Activated T-cell treated with anti-CD3 and anti-CD28 coated beads, Interleukin-2, amount 50 U/mL, for 24 hours (primary cell): ENCODE measurements at regions not wholly inside any gene's neighbourhood (a gene's known extent, or its start where the extent isn't known, plus 50 kb on each side); places are given as distances from the start of the nearest gene placed in this dataset.

Experiments
- DNase-seq: peaks from one replicate; pipeline ENCODE4 v3.0.0-alpha.2; 2020
- H3K27ac Mint-ChIP-seq: 2 replicates; pipeline ENCODE4 v1.8.0; 2020; ENCODE audit warnings: mild to moderate bottlenecking, mixed read lengths
- H3K27me3 Mint-ChIP-seq: 2 replicates; pipeline ENCODE4 v1.8.0; 2020; ENCODE audit warnings: mixed read lengths
- H3K36me3 Mint-ChIP-seq: 2 replicates; pipeline ENCODE4 v1.8.0; 2020; ENCODE audit warnings: low read depth, mixed read lengths
- H3K4me1 Mint-ChIP-seq: 2 replicates; pipeline ENCODE4 v1.8.0; 2020; ENCODE audit warnings: low read depth, mixed read lengths
- H3K4me3 Mint-ChIP-seq: 2 replicates; pipeline ENCODE4 v1.8.0; 2020; ENCODE audit warnings: mild to moderate bottlenecking, moderate library complexity, mixed read lengths
- H3K9me3 Mint-ChIP-seq: 2 replicates; pipeline ENCODE4 v1.8.0; 2020; ENCODE audit warnings: mixed read lengths

DNA sequence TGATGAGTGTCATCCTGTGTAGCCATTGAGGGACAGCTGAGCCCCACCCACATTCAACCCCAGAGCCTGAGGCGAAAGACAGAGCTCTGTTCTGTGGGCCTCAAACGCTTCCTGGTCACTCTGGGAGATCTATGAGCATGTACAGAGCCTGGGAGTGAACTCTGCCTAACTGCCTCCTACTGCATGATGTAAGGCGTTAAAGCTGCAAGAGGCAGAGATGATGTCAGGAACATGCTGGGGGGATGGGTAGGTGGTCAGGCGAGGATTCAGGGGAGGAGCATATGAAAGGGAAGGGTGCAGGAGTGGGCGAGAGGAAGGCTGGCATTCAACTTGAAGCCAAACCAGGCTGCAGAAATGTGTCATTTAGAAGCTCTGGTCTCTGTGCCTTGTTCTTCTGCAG is 181.0 kb downstream of the TFCP2L1 start:
- H3K27ac Mint-ChIP-seq: no peak overlapping the region
- H3K4me1 Mint-ChIP-seq: no peaks in the 10 kb centered on the region
- peaks cover 14% of the 10 kb centered on the region for H3K27me3 Mint-ChIP-seq
- no peak for DNase-seq
- no peaks in the 10 kb centered on the region for H3K9me3 Mint-ChIP-seq
- no peaks in the 10 kb centered on the region for H3K36me3 Mint-ChIP-seq
- no peak overlapping the region for H3K4me3 Mint-ChIP-seq

DNA sequence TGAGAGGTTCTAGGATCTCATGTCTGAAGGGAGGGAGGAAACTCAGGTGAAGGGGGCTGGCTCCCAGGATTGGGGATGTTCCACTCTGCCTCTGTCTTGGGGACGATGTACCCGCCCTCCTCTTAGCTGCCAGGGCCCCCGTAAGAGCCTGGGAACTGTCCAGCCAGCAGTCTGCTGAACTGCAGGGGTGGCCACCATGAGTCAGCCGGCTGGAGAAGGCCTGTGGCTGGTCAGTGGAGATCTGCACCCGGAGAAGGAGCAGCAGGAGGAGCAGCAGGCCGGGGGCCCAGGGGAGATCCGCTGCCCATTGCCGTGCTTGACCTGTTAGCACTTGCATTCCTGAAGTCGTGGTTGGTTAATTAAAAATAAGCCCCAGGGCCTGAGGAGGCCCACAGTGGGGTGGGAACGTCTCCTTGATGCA is 180.3 kb downstream of the TFCP2L1 start:
- Mint-ChIP-seq H3K4me1 (no peaks in the 10 kb centered on the region), H3K27me3 (peaks cover 11% of the 10 kb centered on the region), H3K4me3 (no peak overlapping the region), H3K27ac (no peak overlapping the region), H3K36me3 (no peaks in the 10 kb centered on the region), H3K9me3 (no peaks in the 10 kb centered on the region)
- no peak for DNase-seq

DNA sequence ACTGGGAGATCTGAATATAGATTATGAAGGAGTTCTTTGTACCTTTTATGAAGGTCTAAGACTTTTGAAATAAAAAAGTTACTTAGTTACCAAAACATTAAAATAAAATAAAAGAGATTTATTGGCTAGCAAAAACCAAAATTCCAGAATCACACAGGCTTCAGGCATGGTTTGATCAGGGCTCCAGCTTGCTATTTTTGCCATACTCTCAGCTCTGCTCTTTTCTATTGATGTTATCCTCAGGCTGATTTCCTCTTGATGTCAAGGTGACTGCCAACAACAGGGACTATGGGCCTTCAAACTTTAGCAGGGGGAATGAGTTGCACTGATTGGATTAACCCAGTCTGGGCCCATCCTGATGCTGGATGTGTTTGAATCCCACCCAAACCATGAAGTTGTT is 174.1 kb downstream of the TFCP2L1 start:
- Mint-ChIP-seq H3K4me3 (no peak overlapping the region), H3K27me3 (no peaks in the 10 kb centered on the region), H3K4me1 (no peaks in the 10 kb centered on the region), H3K27ac (no peak overlapping the region), H3K36me3 (no peaks in the 10 kb centered on the region), H3K9me3 (no peaks in the 10 kb centered on the region)
- no peak for DNase-seq

DNA sequence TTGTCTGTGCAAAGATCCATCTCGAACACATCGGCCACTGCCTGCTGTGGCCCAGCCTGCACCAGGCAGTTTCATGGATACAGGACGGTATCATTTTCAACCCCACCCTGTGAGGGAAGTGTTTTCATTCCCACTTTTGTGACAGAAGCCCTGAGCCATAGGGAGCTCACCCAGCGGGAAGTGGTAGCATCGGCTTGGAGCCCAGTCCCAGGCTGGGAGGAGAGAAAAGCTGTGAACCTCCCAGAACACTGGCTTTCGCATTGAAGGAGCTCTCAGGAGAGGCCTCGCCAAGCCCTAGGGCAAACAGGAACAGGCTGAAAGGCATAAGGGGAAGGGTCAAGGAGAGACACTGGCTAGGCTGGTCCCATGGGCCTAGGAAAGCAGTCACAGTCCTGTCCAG is 166.1 kb downstream of the TFCP2L1 start:
- H3K4me1 Mint-ChIP-seq: no peaks in the 10 kb centered on the region
- DNase-seq: no peak
- H3K36me3 Mint-ChIP-seq: no peaks in the 10 kb centered on the region
- H3K9me3 Mint-ChIP-seq: no peaks in the 10 kb centered on the region
- no peak overlapping the region for H3K27ac Mint-ChIP-seq
- H3K27me3 Mint-ChIP-seq: no peaks in the 10 kb centered on the region
- no peak overlapping the region for H3K4me3 Mint-ChIP-seq

DNA sequence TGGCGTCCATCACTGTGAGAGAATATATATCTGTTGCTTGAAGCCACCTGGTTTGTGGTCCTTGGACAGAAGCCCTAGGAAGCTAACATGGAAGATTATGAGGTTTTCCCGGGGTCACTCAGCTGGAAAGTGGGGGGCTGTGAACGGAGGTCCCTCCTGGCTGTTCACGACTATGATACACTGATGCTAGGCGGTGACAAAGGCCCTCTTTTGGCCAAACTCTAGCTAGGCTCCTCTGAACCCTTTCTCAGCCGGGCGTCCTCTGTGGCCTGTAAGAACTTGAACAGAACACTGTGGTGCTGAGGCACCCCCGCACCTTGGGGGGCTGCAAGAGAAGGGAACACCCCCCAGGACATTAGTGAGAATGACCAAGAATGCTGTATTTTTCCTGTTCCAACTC is 164.6 kb downstream of the TFCP2L1 start:
- no peaks in the 10 kb centered on the region for H3K36me3 Mint-ChIP-seq
- no peaks in the 10 kb centered on the region for H3K9me3 Mint-ChIP-seq
- no peaks in the 10 kb centered on the region for H3K27me3 Mint-ChIP-seq
- H3K4me3 Mint-ChIP-seq: no peak overlapping the region
- no peak for DNase-seq
- H3K4me1 Mint-ChIP-seq: no peaks in the 10 kb centered on the region
- H3K27ac Mint-ChIP-seq: no peak overlapping the region

DNA sequence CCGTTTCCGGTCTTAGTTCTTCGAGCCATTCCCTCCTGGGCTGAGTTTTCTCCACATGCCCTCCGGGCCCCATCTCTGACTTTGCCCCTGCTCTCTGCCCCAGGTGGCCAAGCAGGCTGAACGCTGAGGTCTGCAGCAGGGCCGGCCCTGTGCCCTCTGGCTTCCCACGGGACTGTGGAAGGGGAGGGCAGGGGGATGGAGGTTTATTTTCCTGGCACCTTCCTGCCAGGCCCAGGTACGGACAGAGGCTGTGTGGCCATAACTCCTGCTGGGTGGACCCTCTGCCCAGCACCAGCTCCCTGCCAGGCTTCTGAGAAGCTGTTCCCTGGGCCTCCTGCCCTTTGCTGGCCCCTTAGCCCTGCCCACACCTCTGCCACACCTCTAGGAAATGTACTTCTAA is 164.0 kb downstream of the TFCP2L1 start:
- no peak overlapping the region for H3K27ac Mint-ChIP-seq
- no peak overlapping the region for H3K4me3 Mint-ChIP-seq
- DNase-seq: no peak
- H3K9me3 Mint-ChIP-seq: no peaks in the 10 kb centered on the region
- no peaks in the 10 kb centered on the region for H3K36me3 Mint-ChIP-seq
- no peaks in the 10 kb centered on the region for H3K4me1 Mint-ChIP-seq
- H3K27me3 Mint-ChIP-seq: no peaks in the 10 kb centered on the region

DNA sequence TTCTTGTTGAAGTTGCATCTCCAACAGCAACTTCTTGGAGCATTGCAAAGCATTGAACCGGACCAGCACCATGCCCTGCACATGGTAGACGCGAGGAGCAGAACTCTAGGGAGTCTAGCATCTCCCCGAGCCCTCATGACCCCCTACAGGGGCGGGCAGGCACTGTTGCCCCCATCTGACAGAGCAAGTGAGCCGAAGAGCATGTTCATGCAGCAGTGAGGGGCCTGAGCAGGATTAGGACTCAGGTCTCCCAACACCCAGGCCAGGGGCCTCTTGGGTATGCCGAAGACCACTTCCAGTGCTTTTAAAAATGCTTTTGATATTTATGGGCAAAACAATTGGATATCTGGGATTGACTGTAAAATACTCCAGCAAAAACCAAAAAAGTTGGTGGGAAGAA is 163.3 kb downstream of the TFCP2L1 start:
- no peak overlapping the region for H3K4me3 Mint-ChIP-seq
- no peak overlapping the region for H3K27ac Mint-ChIP-seq
- no peaks in the 10 kb centered on the region for H3K36me3 Mint-ChIP-seq
- no peaks in the 10 kb centered on the region for H3K27me3 Mint-ChIP-seq
- H3K9me3 Mint-ChIP-seq: no peaks in the 10 kb centered on the region
- no peak for DNase-seq
- H3K4me1 Mint-ChIP-seq: no peaks in the 10 kb centered on the region

DNA sequence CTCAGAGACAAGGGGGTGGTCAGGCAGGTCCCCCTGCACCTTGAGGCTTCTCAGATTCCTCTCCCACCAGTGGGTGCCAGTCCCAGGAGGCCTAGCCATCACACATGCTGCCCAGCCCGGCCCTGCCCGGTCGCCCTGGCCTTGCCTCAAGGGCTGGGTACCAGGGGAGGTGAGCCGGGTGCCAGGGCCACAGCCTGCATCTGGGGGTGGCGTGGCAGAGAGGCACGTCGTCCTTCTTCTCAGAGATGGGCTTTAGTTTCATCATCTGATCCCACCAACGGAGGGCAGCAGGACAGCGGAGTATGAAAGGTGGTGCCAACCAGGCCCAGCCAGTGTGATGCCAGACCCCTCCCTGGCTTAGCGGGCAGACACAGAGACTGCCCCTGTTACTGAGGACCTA is 161.7 kb downstream of the TFCP2L1 start:
- no peaks in the 10 kb centered on the region for H3K36me3 Mint-ChIP-seq
- H3K27ac Mint-ChIP-seq: no peak overlapping the region
- no peak for DNase-seq
- no peaks in the 10 kb centered on the region for H3K9me3 Mint-ChIP-seq
- no peaks in the 10 kb centered on the region for H3K4me1 Mint-ChIP-seq
- no peaks in the 10 kb centered on the region for H3K27me3 Mint-ChIP-seq
- no peak overlapping the region for H3K4me3 Mint-ChIP-seq

DNA sequence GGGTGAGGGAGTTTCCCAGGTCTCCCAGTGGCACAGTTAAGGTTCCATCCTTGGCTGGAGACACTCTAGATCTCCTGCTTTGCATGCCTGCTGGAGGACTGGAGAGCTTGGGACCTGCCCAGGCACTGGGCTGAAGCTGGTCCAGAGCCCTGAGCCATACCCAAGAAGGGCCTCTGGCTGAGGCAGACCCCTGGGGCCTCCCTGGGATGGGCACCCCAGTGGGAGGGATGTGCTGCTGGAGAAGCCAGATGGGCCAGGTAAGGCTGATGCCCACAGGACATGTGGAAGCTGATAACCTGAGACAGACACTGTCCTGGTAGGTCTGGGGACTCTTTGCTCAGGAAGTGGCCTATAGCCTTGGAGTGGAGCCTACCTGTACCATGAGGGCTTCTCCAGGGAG is 160.7 kb downstream of the TFCP2L1 start:
- no peak overlapping the region for H3K4me3 Mint-ChIP-seq
- H3K4me1 Mint-ChIP-seq: no peaks in the 10 kb centered on the region
- no peaks in the 10 kb centered on the region for H3K9me3 Mint-ChIP-seq
- no peak for DNase-seq
- no peaks in the 10 kb centered on the region for H3K36me3 Mint-ChIP-seq
- H3K27me3 Mint-ChIP-seq: no peaks in the 10 kb centered on the region
- no peak overlapping the region for H3K27ac Mint-ChIP-seq

DNA sequence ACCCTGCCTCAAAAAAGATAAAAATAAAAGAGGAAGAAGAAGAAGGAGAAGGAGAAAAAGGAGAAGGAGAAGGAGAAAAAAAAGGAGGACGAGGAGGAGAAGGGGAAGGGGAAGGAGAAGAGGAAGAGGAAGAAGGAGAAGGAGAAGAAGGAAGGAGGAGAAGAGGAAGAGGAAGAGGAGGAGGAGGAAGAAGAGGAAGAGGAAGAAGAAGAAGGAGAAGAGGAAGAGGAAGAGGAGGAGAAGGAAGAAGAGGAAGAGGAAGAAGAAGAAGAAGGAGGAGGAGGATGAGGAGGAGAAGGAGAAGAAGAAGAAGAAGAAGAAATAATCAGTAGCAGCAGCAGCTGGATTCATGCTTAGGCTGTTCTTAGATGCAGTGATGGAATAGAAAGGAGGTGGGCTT is 159.7 kb downstream of the TFCP2L1 start:
- Mint-ChIP-seq H3K27me3 (no peaks in the 10 kb centered on the region), H3K9me3 (no peaks in the 10 kb centered on the region), H3K27ac (no peak overlapping the region), H3K36me3 (no peaks in the 10 kb centered on the region), H3K4me3 (no peak overlapping the region), H3K4me1 (no peaks in the 10 kb centered on the region)
- DNase-seq: no peak

DNA sequence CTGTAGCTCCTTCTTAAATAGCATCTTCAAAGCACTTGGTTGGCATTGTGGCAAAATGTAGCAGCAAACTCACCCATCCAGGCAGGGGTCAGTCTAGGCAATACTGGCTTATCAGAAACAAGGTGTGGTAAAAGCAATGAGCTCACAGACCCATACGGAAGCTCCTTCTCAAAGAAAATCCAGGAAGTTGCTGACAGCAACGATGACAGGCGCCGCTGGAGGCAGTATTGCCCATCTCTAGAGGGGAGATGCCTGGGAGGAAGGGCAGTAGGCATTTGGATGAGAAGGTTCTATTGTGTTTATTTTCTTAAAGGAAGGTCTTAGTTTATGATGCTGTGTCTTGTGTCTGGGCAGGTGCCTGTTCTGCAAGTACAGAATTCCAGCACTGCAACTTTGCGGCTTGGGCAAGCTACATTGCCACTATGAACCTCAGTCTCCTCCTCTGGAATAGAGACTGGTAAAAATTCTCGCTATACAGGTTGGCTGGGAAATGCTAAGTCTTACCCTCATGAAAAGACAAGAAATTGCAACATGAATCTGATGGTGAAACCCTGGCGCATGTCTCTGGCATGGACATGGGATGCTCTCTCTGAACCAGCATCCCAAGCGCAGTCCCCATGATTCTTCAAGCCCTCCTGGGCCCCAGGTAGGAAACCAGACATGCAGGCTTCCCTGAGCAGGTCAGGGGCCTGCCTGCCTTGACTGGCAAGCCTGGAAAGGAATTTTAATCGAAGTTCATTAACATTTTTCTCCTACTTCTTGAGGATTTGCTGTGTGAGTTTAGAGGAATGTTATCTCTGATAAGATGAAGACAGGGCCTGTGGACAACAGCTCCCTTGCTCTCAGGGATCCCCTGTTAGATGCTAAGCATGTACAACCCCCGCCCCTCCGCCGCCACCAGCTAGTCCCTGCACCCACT is 156.0 kb downstream of the TFCP2L1 start:
- no peak for DNase-seq
- no peaks in the 10 kb centered on the region for H3K36me3 Mint-ChIP-seq
- H3K4me1 Mint-ChIP-seq: no peaks in the 10 kb centered on the region
- H3K27me3 Mint-ChIP-seq: no peaks in the 10 kb centered on the region
- H3K4me3 Mint-ChIP-seq: no peak overlapping the region
- no peaks in the 10 kb centered on the region for H3K9me3 Mint-ChIP-seq
- no peak overlapping the region for H3K27ac Mint-ChIP-seq

DNA sequence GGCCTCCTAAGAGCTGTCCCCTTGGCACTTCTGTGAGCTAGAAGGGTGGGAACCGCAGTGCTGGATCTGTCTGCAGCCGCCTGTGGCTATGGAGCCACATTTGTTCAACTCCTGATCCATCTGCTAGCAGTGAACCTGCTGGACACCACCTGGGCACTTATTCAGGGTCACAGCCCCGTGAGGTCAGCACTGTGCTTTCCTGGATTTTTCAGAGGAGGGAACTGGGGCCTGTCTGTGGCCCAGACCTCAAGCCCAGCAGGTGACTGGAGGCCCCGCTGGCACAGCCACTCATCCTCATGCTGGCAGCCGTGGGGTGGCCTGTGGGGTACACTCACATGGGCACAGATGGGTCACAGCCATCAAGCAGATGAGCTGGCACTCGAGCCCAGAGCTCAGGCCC is 155.3 kb downstream of the TFCP2L1 start:
- H3K9me3 Mint-ChIP-seq: no peaks in the 10 kb centered on the region
- H3K4me3 Mint-ChIP-seq: no peak overlapping the region
- DNase-seq: no peak
- no peaks in the 10 kb centered on the region for H3K36me3 Mint-ChIP-seq
- H3K4me1 Mint-ChIP-seq: no peaks in the 10 kb centered on the region
- no peaks in the 10 kb centered on the region for H3K27me3 Mint-ChIP-seq
- H3K27ac Mint-ChIP-seq: no peak overlapping the region

DNA sequence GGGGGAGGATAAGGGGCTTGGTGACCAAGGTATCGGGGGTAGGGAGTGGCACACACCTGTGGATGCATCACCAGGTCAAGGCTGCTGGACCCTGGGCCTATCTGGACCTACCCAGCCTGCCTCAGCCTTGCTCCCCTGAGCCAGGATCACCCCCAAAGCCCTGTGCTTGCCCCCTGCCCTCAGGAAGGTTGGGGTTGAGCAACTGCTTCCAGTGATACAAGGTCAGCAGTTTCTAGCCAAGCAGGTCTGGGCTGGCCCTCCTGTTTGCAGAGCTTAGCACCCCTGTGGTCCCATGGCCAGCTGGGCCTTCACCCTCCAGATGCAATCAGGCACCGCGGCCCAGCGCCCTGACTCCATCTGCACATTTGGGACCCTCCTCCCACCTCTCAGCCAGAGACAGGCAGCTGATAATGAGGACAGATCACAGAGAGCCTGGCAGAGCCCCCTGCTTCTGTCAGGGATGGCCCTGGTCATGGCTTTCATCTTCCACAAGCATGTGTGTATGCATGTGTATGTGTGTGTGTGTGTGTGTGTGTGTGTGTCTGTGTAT is 154.6 kb downstream of the TFCP2L1 start:
- H3K4me3 Mint-ChIP-seq: no peak overlapping the region
- no peak for DNase-seq
- H3K4me1 Mint-ChIP-seq: no peaks in the 10 kb centered on the region
- no peak overlapping the region for H3K27ac Mint-ChIP-seq
- no peaks in the 10 kb centered on the region for H3K36me3 Mint-ChIP-seq
- H3K27me3 Mint-ChIP-seq: no peaks in the 10 kb centered on the region
- no peaks in the 10 kb centered on the region for H3K9me3 Mint-ChIP-seq

DNA sequence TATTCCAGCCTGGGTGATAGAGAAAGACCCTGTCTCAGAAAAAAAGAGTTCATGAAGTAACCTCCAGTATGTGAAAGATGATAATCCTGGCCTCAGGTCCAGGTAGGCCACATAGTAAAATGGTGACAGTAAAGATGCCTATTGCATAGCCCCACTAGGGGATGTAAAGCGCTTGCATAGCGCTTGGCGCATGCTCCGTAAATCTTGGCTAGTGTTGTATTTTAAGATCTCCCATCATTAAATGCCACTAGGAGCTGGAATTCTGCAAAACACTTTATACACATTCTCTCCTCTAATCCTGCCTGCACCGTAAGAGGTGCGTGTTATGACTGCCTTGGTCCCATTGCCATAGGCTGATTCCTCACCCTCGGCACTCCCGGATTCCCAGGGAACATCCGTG is 153.6 kb downstream of the TFCP2L1 start:
- Mint-ChIP-seq H3K27me3 (peaks cover 5% of the 10 kb centered on the region), H3K36me3 (no peaks in the 10 kb centered on the region), H3K4me1 (no peaks in the 10 kb centered on the region), H3K4me3 (no peak overlapping the region), H3K27ac (no peak overlapping the region), H3K9me3 (no peaks in the 10 kb centered on the region)
- no peak for DNase-seq

DNA sequence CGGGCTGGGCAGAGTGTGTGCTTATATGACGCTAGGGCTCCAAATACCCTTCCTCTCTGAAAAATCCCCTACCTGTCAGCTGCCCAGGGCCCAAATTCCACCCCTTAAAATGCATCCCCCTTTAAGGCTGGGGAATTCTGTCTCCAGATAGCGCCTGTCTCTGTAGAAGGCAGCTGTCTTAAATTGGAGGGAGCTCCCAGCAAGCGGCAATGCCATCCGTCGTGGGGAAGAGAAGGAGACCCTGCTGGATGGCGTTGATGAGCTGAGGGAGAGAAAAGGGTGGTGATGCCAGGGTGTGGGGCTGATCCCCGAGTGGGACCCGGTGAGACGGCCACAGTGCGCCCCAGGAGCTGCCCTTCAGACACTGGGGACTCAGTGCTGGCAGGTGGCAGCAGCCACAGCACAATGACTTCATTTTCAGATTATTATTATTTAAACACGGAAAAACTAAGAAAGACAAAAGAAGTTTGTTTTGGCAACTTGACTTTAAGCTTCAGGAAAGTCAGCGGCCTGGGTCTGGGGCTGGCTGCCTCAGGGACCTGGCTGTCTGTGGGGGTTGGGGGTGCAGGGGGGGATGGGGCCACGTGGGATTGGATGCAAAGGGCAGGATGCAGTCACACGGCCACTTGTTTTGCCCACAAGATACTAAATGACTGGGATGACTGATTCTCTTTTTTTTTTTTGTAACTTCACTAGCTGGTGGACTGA is 152.8 kb downstream of the TFCP2L1 start:
- peaks cover 6% of the 10 kb centered on the region for H3K27me3 Mint-ChIP-seq
- H3K27ac Mint-ChIP-seq: no peak overlapping the region
- H3K9me3 Mint-ChIP-seq: no peaks in the 10 kb centered on the region
- no peak for DNase-seq
- no peaks in the 10 kb centered on the region for H3K36me3 Mint-ChIP-seq
- H3K4me1 Mint-ChIP-seq: no peaks in the 10 kb centered on the region
- no peak overlapping the region for H3K4me3 Mint-ChIP-seq
